ENCODE measurements at regions not wholly inside any gene's neighbourhood (a gene's known extent, or its start where the extent isn't known, plus 50 kb on each side); places are given as distances from the start of the nearest gene placed in this dataset.
"Not testable (repeated sequence)": the region's sequence is repeated elsewhere in the genome, so short reads cannot be mapped to it uniquely, and the experiment has no call there.

DNA sequence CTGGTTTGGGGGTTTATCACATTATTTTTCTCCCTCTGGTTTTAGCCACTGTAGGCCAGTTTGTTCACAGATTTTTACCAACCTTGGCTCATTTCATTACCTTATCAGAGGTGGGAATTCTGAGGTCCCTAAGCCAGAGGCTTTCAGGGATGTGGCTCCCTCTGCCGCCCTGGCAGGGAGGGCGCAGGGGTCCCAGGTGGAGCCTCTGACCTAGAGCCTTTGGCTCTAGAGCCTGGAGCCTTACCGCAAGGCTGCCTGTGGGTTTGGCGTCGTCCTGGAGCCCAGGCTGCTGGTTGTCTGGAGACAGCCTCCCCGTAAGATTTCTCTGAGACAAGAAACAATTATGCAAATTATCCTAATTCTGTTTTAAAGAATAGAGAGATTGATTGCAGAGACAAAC lies 188.0 kb downstream of the LMLN start:
- DNase-seq (ENCODE audit: low read depth in 2 of 2), result not testable (repeated sequence)

DNA sequence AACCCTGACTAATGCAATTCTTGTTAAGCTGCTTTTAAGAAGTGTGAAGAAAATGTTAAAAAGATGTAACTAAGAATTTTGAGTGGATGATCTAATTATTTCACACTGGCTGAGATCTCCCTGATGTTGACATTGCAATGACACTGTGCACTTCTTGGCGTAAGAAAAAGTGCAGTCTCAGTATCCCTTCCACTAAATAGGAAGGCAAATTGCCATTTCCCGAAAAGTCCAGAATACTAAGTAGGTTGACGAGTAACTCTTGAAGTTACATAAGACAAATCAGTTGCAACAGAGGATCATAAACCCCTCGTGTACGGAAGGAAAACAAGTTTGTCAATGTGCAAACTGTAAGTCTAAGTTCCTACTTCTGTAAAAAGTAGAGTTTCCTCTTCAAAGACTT lies 189.9 kb downstream of the LMLN start:
- not testable (repeated sequence) for DNase-seq (ENCODE audit: low read depth in 2 of 2)

DNA sequence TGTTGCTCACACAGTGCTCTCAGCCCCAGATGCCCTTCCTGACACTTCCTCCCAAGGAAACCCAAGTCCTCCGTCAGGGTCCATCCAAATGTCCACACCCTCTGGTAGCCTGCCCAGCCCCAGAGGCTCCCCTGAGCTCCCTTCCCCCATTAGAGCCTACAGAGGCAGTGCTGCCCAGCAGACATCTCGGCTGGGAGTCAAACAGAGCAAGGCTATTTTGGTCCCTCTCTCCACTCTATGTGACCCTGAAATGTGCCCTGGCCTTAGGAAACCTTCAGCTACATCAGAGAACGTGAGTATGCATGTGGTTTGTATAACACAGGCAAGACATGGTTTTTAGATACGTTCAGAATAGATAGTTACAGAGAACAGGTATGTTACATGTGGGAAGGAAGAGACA lies 191.8 kb downstream of the LMLN start:
- not testable (repeated sequence) for DNase-seq (ENCODE audit: low read depth in 2 of 2)

DNA sequence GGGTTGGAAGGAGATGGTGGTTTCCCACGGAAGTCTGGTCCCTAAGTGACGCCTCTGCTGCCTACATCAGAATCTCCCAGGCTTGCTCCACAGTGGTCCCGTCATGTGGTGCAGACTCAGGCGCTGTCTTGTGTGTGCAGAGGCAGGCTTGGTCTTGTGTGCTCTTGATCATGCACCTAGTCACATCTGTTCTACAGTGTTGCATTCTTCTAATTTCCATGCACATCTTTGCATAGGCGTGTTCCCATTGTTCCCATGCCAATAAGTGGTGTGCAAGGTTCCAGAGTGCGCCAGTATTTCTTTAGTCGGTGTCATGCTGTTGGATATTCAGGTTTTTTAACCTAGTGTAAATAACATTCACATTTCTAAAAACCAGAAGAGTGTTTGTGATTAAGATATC lies 195.8 kb downstream of the LMLN start:
- not testable (repeated sequence) for DNase-seq (ENCODE audit: low read depth in 2 of 2)

DNA sequence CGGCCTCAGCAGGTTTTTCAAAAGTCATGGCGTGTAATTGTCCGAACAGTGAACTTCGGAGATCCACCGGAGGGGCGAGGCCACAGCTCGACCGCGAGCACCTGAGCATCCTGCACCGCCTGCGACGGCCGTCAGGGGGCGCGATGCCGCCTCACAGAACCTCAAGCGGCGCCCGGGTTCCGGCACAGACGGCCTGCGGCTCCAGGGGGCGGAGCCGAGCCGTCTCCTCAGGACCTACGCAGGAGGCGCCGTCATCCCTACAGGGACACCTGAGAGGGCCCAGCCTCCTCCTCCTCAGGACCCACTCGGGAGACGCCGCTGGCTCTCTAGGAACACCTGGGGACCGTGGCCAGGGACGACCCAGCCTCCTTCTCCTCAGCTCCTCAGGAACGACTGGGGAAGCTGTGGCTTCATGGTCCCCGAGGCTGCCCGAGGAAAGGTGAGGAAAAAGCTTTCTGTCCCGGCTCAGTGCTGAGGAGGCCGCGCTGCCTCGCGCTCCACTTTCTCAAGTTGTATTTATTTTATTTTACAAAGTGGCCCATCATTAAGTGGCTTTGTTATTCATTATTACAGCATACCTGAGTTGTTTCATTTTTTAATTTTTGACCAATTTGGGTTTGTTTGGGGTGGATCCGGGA lies 197.3 kb downstream of the LMLN start:
- not testable (repeated sequence) for DNase-seq (ENCODE audit: low read depth in 2 of 2)

DNA sequence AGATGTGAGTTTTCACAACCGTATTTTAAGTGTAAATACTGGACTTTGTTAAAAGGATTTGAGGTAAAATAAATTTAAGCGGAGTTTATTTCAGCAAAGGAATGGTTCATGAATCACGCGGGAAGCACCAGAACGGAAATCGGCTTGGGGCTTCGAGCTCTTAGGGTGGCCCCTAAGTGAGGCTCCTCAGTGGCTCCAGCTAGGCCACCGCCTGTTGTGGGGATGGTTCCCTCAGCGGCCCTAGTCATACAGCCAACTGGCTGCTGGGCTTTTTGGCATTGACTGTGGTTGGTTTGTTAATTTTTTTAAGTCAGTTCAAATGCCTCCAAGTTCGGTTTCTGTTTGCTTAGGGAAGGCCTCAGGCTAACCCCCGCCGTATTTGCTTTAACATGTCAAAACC lies 198.0 kb downstream of the LMLN start:
- DNase-seq (ENCODE audit: low read depth in 2 of 2), result not testable (repeated sequence)

DNA sequence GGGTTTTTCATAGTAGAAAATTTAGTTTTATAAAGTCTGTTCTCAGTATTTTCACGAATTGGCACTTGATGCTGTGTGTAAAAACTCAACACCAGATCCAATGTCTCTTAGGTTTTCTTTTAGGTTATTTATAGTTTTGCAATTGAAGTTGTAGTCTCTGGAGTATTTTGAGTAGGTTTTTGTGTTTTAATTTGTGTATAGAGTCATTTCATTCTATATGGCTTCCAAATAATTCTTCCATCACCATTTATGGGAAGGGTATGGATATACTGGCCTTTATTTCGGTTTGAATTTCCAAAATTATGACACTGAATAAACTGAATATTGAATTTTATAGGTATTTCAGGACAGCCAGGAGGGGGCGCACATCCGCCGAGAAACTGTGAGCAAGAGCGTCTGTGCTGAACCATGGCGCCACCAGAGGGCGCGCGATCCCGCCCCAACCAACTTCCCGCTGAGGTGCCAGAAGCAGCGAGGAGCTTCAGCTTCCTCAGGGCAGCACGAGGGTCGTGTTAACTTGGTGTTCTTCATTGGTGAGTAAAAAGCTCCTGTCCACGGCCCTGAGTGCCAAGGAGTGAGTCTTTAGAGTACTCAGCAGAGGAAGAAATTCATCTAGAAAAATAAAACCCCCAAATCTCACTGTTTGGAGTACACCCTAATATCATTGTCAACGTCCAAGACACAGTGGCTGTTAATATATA lies 207.5 kb downstream of the LMLN start:
- peak; percentile 41 to 50 for DNase-seq (ENCODE audit: low read depth in 2 of 2)

DNA sequence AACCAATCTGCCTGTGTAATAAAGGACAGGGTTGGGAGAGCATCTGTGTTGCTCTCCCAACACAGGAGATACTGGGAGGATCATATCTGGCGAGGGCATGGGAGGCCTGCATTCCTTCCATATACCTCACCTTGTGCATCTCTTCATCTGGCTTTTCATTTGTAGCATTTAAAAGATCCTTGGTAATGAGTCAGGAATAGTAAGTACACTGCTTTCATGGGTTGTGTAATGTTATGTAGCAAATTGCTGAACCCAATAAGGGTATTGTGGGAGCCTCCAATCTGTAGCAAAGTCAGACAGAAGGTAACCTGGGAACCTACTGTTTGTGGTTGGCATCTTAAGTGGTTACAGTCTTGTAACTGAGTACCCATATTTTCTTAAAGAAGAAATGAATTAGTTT lies 210.8 kb downstream of the LMLN start:
- not testable (repeated sequence) for DNase-seq (ENCODE audit: low read depth in 2 of 2)

DNA sequence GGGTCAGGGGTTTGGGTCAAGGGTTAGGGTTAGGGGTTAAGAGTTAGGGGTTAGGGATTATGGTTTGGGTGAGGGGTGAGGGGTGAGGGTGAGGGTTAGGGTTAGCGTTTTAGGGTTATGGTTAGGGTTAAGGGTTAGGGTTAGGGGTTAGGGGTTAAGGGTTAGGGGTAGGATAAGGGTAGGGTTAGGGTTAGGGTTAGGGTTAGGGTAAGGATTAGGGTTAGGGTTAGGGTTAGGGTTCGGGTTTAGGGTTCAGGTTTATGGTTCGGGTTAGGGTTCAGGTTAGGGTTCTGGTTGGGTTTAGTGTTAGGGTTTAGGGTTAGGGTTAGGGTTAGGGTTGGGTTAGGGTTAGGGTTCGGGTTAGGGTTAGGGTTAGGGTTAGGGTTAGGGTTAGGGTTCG lies 213.1 kb downstream of the LMLN start:
- not testable (repeated sequence) for DNase-seq (ENCODE audit: low read depth in 2 of 2)

DNA sequence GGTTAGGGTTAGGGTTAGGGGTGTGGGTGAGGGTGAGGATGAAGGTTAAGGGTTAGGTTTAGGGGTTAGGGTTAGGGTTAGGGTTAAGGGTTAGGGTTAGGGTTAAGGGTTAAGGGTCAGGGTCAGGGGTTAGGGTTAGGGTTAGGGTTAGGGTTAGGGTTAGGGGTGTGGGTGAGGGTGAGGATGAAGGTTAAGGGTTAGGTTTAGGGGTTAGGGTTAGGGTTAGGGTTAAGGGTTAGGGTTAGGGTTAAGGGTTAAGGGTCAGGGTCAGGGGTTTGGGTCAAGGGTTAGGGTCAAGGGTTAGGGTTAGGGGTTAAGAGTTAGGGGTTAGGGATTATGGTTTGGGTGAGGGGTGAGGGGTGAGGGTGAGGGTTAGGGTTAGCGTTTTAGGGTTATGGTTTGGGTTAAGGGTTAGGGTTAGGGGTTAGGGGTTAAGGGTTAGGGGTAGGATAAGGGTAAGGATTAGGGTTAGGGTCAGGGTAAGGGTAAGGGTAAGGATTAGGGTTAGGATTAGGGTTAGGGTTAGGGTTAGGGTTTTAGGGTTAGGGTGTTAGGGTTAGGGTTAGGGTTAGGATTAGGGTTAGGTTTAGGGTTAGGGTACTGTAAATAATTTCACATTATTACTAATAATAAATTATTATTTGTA lies 214.0 kb downstream of the LMLN start:
- not testable (repeated sequence) for DNase-seq (ENCODE audit: low read depth in 2 of 2)

Measured in stimulated activated CD8-positive, alpha-beta memory T cell treated with anti-CD3 and anti-CD28 coated beads, Interleukin-7, amount 100 ng/mL, for 1 hour (primary cell).